ENCODE measurements at regions not wholly inside any gene's neighbourhood (a gene's known extent, or its start where the extent isn't known, plus 50 kb on each side); places are given as distances from the start of the nearest gene placed in this dataset.

- intact Hi-C loops (cut with micrococcal nuclease) = no loop called here
- Histone ChIP-seq H3K4me3 (ENCODE audit: insufficient read depth, low read depth, low read length) (no peak overlapping the region), H4K5ac (ENCODE audit: low read depth, low read length) (no peak overlapping the region), H3K79me1 (ENCODE audit: low read depth in 1 of 2, low read length in 2 of 2) (no peaks in the 10 kb centered on the region), H4K20me1 (ENCODE audit: insufficient read depth, low read length) (no peaks in the 10 kb centered on the region), H3K4me2 (ENCODE audit: low read depth, low read length) (no peak overlapping the region), H3K4me1 (ENCODE audit: control insufficient read depth, insufficient read depth, low read length) (no peaks in the 10 kb centered on the region), H3K18ac (ENCODE audit: low read depth, low read length) (no peak overlapping the region), H3K27me3 (ENCODE audit: control insufficient read depth, insufficient read depth, low read length) (no peaks in the 10 kb centered on the region), H4K8ac (ENCODE audit: low read depth in 2 of 2, low read length in 2 of 2) (no peak overlapping the region), H3K36me3 (ENCODE audit: control insufficient read depth, insufficient read depth, low read length) (no peaks in the 10 kb centered on the region), H2BK20ac (ENCODE audit: low read depth, low read length) (no peak overlapping the region), H3K14ac (replicated peaks; ENCODE audit: low read depth, low read length) (no peak overlapping the region), H4K91ac (ENCODE audit: insufficient read depth, low read depth, low read length) (no peak overlapping the region), H3K56ac (ENCODE audit: extremely low read depth, insufficient read depth, low read length) (no peak overlapping the region), H2AK5ac (ENCODE audit: low read depth, low read length) (no peak overlapping the region), H3K27ac (ENCODE audit: insufficient read depth, low read length) (no peak overlapping the region), H2BK5ac (ENCODE audit: low read depth, low read length, poor library complexity, severe bottlenecking) (no peak overlapping the region), H3K4ac (ENCODE audit: low read depth, low read length) (no peak overlapping the region), H3K9me1 (ENCODE audit: insufficient read depth, low read length) (no peaks in the 10 kb centered on the region), H2BK120ac (ENCODE audit: low read depth, low read length) (no peak overlapping the region), H2AFZ (replicated peaks; ENCODE audit: low read length, poor library complexity) (no peak overlapping the region), H3K9ac (ENCODE audit: low read depth, low read length) (no peak overlapping the region), H2AK9ac (replicated peaks; ENCODE audit: low read depth, low read length, poor library complexity) (no peak overlapping the region), H2BK15ac (ENCODE audit: low read depth, low read length) (no peak overlapping the region), H3K23ac (ENCODE audit: low read depth, low read length) (no peak overlapping the region), H3K9me3 (ENCODE audit: control insufficient read depth, insufficient read depth, low read length) (peaks cover 16% of the 10 kb centered on the region; the same call in 1 of the 2 replicates)
- no peak for ATAC-seq (ENCODE audit: low read depth)
- ChIA-PET CTCF (no interaction called here), POLR2A (ENCODE audit: unreplicated experiment) (no interaction called here)
- TF ChIP-seq CHD1 (IDR thresholded peaks at IDR 0.05; ENCODE audit: low read depth, low read length) (no peak), MXI1 (IDR thresholded peaks at IDR 0.05; ENCODE audit: borderline replicate concordance, low read depth, low read length) (no peak), CEBPB (IDR thresholded peaks at IDR 0.05; ENCODE audit: low read depth, low read length) (no peak), RCOR1 (IDR thresholded peaks at IDR 0.05; ENCODE audit: insufficient replicate concordance, low read length) (no peak), RAD21 (IDR thresholded peaks at IDR 0.05; ENCODE audit: low read length) (no peak), SMC3 (IDR thresholded peaks at IDR 0.05; ENCODE audit: low read depth, low read length) (no peak), BHLHE40 (IDR thresholded peaks at IDR 0.05; ENCODE audit: low read depth, low read length) (no peak), POLR2A (IDR thresholded peaks at IDR 0.05; ENCODE audit: low read depth, low read length) (no peak), FOS (IDR thresholded peaks at IDR 0.05; ENCODE audit: low read depth, low read length) (no peak), USF2 (IDR thresholded peaks at IDR 0.05; ENCODE audit: low read depth, low read length) (no peak), MAZ (IDR thresholded peaks at IDR 0.05; ENCODE audit: borderline replicate concordance, low read depth, low read length) (no peak), RFX5 (IDR thresholded peaks at IDR 0.05; ENCODE audit: low read depth, low read length) (no peak)
- TF ChIP-seq, protein P1, sequence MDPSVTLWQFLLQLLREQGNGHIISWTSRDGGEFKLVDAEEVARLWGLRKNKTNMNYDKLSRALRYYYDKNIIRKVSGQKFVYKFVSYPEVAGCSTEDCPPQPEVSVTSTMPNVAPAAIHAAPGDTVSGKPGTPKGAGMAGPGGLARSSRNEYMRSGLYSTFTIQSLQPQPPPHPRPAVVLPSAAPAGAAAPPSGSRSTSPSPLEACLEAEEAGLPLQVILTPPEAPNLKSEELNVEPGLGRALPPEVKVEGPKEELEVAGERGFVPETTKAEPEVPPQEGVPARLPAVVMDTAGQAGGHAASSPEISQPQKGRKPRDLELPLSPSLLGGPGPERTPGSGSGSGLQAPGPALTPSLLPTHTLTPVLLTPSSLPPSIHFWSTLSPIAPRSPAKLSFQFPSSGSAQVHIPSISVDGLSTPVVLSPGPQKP (IDR thresholded peaks at IDR 0.05; ENCODE audit: borderline replicate concordance, low read depth, low read length) = no peak
- TF ChIP-seq, protein P2, sequence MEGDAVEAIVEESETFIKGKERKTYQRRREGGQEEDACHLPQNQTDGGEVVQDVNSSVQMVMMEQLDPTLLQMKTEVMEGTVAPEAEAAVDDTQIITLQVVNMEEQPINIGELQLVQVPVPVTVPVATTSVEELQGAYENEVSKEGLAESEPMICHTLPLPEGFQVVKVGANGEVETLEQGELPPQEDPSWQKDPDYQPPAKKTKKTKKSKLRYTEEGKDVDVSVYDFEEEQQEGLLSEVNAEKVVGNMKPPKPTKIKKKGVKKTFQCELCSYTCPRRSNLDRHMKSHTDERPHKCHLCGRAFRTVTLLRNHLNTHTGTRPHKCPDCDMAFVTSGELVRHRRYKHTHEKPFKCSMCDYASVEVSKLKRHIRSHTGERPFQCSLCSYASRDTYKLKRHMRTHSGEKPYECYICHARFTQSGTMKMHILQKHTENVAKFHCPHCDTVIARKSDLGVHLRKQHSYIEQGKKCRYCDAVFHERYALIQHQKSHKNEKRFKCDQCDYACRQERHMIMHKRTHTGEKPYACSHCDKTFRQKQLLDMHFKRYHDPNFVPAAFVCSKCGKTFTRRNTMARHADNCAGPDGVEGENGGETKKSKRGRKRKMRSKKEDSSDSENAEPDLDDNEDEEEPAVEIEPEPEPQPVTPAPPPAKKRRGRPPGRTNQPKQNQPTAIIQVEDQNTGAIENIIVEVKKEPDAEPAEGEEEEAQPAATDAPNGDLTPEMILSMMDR (conservative IDR thresholded peaks at IDR 0.05; ENCODE audit: low read depth, low read length) = no peak
- dilution Hi-C loops (cut with HindIII; ENCODE audit: low sequenced_read_pairs, unreplicated experiment) = no loop called here
- WGBS, 2 experiments (ENCODE audit: extremely low coverage in 2 of 2, insufficient read length in 1 of 2) = 27% methylated on average over 2 of the region's 8 CpGs; no CpG with 5 or more reads in 1 of the 2 experiments
- no peak for DNase-seq
- in situ Hi-C loops (cut with MboI; ENCODE audit: low sequenced_read_pairs) = no loop called here
- no TSS peak for BruUV-seq (replicated peaks)
These were observed 214.6 kb downstream of the URI1 start for GRCh38 chr19:30156646-30157045.

All from IMR-90 (cell line).